CD4-positive, alpha-beta T cell treated with Interleukin-17A for 4 hours (primary cell): ENCODE measurements at regions not wholly inside any gene's neighbourhood (a gene's known extent, or its start where the extent isn't known, plus 50 kb on each side); places are given as distances from the start of the nearest gene placed in this dataset.

ENCODE experiments used
- DNase-seq: peaks from one replicate; pipeline ENCODE4 v3.0.0-alpha.2; 2020; ENCODE audit warnings: mixed read lengths

DNA sequence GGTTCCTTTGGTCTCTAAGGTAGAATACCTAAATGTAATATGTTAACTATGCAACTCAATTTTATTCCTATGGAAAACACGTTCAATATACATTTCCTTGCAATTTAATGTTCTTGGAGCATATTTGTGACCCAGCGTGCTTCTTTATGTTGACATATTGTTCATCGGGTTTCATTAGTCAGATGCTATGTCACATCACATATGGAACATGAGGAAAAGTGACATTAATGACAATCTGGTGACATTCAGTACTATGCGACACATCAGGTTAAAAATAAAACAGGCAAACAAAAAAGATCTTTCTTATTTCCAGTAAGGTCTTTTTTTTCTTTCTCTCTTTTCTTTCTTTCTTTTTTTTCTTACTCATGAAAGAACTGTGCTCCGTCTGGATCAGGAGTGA lies 135.6 kb upstream of the SMIM21 start:
- no peak for DNase-seq

- no peak for DNase-seq
Observed at GRCh38 chr18:75562216-75562615, 134.7 kb upstream of the SMIM21 start.

DNA sequence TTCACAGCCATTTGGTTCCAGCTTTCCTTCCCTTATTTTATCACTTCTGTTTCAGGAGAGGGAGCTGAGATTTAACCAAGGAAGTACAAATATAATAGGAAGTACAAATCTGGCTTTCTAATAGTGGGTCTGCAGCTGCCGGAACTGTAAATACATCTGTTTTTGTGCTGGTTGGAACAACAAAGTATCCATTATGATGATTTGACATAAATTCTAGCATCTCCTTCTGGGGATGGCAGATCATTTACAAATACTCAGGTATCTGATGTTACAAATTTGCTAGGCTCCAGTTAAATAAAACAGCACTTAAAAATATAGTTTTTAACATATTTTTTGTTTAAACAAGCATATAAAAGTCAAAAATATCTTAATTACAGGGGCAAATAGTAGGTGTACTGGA lies 131.3 kb upstream of the SMIM21 start:
- no peak for DNase-seq

GRCh38 chr18:75556841-75557240 lies 129.3 kb upstream of the SMIM21 start:
- DNase-seq: no peak

GRCh38 chr18:75554644-75555185 lies 127.2 kb upstream of the SMIM21 start:
- DNase-seq: no peak

DNA sequence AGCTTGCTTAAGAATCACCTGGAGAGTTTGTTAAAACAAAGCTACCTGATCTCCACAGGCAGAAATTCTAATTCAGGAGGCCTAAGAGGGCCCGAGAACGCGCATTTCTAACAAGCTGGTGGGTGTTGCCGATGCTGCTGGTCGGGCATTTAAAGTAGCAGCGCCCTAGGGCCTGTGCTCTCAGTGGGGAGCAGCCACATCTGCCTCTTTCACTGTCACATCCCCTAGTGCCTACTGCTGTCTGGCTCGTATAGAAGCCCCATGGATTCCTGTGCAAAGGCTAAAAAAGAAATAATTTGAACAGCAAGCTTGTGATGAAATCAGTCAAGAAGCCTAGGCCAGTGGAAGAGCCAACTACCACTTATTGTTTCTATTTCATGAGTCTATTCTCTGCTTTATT lies 126.7 kb upstream of the SMIM21 start:
- no peak for DNase-seq

DNA sequence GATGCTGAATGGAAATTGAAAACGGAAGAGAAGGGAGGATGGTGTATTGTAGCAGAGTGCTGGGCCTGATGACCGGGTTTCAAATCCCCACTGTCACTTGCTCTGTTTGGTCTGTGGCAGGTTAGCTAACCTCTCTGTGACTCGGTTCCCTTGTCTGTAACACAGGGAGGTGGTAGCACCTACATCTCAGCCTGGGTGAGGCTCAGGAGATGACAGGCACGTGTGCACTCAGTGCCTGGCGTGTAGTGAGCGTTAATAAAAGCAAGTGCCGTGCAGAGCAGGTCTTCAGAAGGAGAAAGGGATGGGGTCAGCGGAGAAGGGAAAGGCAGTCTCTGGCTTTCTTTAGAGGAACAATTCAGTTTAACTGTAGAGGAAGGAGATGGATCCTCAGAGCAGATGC lies 125.5 kb upstream of the SMIM21 start:
- no peak for DNase-seq

DNA sequence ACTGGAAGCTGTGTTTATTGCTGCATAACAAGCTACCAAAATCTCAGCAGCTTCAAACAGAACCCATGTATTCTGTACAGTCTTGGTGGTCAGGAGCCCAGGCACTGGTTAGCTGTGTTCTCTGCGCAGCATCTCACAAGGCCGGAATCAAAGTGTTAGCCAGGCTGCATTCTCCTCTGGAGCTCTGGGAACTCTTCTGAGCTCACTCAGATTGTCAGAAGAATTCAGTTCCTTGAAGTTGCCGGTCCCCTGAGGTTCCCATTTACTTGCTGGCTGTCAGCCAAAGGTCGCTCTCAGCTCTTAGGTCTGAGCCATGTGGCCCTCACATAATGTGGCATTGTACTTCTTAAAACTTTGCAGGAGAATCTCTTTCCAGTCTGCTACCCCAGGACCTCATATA lies 123.6 kb upstream of the SMIM21 start:
- DNase-seq: no peak

DNA sequence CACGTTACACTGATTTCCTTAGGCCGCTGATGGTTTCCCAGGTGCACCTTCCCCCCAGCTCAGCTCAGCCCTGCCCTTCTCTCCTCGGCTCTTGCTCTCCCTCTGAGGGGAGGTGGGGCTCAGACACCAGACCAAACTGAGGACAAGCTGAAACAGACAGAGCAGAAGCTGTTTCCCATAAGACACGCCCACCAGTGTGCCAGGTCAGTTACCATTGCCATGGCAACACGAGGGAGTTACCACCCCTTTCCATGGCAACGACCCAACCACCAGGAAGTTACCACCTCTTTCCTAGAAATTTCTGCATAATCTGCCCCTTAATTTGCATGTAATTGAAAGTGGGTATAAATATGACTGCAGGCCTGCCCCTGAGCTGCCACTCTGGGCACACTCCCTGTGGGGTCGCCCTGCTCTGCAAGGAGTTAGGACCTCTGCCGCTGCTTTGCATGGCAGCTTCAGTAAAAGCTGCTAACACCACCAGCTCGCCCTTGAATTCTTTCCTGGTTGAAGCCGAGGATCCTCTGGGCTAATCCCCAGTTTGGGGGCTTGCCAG lies 120.9 kb upstream of the SMIM21 start:
- DNase-seq: no peak

- DNase-seq: no peak
Observed at GRCh38 chr18:75546964-75547363, 119.5 kb upstream of the SMIM21 start.

GRCh38 chr18:75545189-75545588 lies 117.7 kb upstream of the SMIM21 start:
- no peak for DNase-seq

- DNase-seq: no peak
Observed at GRCh38 chr18:75544496-75544895, 117.0 kb upstream of the SMIM21 start.

DNA sequence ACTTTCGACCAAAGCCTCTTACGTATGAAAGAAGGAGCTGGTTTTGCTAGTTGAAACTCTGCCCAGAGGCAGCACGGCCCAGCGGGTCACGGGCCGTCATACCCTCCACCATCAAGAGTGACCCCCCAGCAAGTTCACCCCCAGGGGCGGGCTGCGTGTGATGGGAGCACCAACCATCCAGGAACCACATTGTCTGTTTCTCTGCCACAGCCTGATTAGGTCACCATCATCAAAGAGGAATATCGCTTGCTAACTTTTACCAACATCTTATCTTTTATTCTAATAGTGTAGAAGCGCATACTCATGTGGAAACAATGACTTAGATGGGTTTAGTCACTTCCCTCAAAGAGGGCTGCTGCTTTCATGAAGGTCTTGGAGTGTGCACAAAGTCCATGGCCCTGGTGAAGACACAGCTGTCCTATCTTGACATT lies 116.6 kb upstream of the SMIM21 start:
- no peak for DNase-seq

- DNase-seq: no peak
Observed at GRCh38 chr18:75538727-75539126, 111.2 kb upstream of the SMIM21 start.

GRCh38 chr18:75533950-75534349 lies 106.4 kb upstream of the SMIM21 start:
- DNase-seq: no peak

DNA sequence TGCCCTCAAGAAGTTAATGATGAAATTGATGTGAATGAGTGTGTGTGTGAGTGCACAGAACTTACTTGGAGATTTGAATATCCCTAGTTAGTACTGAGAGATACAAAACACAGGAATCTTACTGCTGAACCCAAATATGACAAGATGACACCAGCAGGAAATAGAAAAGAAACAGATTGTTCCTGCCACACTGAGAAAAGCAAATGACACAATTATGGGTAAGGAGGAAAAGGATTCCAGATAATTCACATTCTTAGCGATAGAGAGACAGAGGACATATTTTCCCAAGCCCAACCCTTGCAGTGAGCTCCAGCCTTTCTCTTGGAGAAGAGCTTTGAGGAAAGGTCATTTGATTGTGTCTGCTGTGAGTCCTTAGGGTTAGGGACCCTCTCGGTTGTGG lies 105.7 kb upstream of the SMIM21 start:
- no peak for DNase-seq

DNA sequence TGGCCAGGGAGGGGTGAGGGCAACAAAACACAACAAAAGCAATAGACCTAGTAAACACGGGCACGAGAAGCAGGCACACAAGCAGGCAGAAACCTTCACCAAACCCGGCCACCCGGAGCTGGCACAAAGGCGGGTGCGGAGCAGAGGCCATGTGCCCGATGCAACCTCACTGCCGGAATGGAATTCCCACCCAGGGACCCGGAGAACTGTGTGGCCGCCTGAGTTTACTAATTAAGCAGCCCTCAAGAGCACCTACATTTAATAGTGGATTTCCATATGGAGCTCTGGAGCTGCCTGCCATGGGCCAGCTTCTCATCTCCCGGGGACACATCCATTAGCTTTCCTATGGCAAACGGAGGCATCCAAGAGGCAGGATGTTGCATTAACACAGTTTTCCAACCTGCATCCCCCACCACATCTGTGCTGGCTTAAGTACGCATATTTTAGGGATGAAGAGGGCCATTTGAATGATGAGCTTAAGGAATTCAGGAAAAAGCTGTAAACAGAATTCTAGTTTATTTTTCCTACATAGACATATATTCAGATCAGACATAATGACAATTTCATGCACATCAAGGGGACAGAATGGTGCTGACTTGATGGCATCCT lies 104.5 kb upstream of the SMIM21 start:
- no peak for DNase-seq

- DNase-seq: no peak
Observed at GRCh38 chr18:75531212-75531850, 103.8 kb upstream of the SMIM21 start.

GRCh38 chr18:75530566-75531211 lies 103.2 kb upstream of the SMIM21 start:
- DNase-seq: no peak

DNA sequence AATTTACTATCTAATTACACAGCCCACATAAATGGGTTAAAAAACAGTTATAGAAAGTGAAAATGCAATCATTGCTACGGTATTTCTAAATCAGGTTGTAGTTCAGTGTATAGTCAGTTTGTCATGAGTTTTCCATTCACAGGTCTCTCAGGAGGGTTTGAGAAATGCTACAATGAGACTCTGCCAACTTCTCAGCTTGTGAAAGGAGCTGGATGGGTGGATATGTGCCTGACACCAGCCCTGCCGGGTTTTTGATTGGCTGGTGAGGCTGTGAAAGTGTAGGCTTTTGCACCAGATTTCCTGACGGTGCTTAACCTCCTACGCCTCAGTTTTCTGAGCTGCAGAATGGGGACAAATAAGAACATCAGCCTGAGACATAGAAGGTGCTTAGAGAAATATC lies 102.6 kb upstream of the SMIM21 start:
- no peak for DNase-seq

GRCh38 chr18:75529394-75529793 lies 101.9 kb upstream of the SMIM21 start:
- DNase-seq: no peak

GRCh38 chr18:75527848-75528685 lies 100.6 kb upstream of the SMIM21 start:
- DNase-seq: no peak

- DNase-seq: no peak
Observed at GRCh38 chr18:75526038-75526437, 98.5 kb upstream of the SMIM21 start.
